ENCODE measurements at regions not wholly inside any gene's neighbourhood (a gene's known extent, or its start where the extent isn't known, plus 50 kb on each side); places are given as distances from the start of the nearest gene placed in this dataset.
"Not testable (repeated sequence)": the region's sequence is repeated elsewhere in the genome, so short reads cannot be mapped to it uniquely, and the experiment has no call there.

GRCh38 chr11:22001803-22002202 is 191.1 kb upstream of the ANO5 start:
- TF ChIP-seq POLR2A, CTCF (IDR thresholded peaks at IDR 0.05): not testable (repeated sequence)
